GM12865 (cell line): ENCODE measurements at regions not wholly inside any gene's neighbourhood (a gene's known extent, or its start where the extent isn't known, plus 50 kb on each side); places are given as distances from the start of the nearest gene placed in this dataset.

Experiments used
- DNase-seq: peaks from one replicate; pipeline ENCODE4 v3.0.0; 2010; ENCODE audit warnings: low read depth
- H3K4me3 ChIP-seq: 2 replicates; pipeline ENCODE4 v1.5.1; 2011; ENCODE audit warnings: mild to moderate bottlenecking, low read depth, low read length, control low read depth
- CTCF ChIP-seq: IDR thresholded peaks from 2 replicates; pipeline ENCODE4 v1.5.1; 2011; ENCODE audit warnings: low read length, control low read depth, low read depth, inconsistent platforms; ENCODE audit not compliant: insufficient read depth; ENCODE audit errors: missing control alignments

DNA sequence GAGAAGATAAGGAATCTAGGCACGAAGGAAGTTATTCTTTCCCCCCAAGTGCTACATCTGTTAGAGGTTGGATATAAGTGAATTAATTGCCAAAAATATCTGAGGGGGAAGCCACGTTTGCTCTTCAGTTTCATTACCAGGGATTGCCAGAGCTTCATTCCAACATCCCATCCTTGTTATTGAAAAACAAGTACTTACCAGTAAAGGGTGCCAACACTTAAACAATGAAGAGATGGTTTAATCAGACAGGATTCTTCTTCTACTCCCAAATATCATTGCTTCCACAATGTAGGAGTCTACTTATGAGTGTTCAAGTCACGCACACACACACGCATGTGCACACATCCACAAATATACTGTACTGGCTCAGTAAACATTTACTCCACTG is 312.4 kb downstream of the RPAP3 start:
- DNase-seq, result no peak
- no peak overlapping the region for H3K4me3 ChIP-seq

GRCh38 chr12:47391566-47391965 is 311.8 kb upstream of the AMIGO2 start:
- TF ChIP-seq CTCF, result no peak
- no peak overlapping the region for H3K4me3 ChIP-seq
- peak; percentile 3 for DNase-seq

More for the DNA sequence above, 312.4 kb downstream of the RPAP3 start:
- TF ChIP-seq CTCF, result no peak

GRCh38 chr12:47388712-47389111 is 309.0 kb upstream of the AMIGO2 start:
- TF ChIP-seq CTCF, result no peak
- no peak for DNase-seq

GRCh38 chr12:47387994-47388393 is 308.2 kb upstream of the AMIGO2 start:
- H3K4me3 ChIP-seq, result no peak overlapping the region
- no peak for TF ChIP-seq CTCF
- DNase-seq, result no peak

More at GRCh38 chr12:47388712-47389111, 309.0 kb upstream of the AMIGO2 start:
- H3K4me3 ChIP-seq, result no peak overlapping the region

- H3K4me3 ChIP-seq, result no peak overlapping the region
- TF ChIP-seq CTCF, result no peak
- DNase-seq, result no peak
Measured at GRCh38 chr12:47385653-47386052, 305.9 kb upstream of the AMIGO2 start.

DNA sequence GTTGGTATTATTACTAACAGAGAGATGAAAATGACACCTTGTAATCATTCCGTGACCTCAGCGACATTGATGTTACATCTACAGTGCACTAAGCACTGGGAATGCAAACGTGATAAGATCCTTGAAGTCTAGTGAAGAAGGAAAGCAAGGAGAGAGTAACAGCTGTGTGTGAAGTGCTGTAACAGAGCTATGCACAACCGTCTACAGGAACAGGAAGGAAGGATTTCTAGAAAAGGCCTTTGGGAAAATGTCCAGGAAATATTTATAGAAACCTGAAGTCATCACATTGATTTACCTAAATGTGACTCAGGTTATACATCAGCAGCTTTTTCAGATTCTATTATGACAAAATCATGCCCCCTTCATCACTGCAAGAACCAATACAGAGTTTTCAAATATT is 304.2 kb upstream of the AMIGO2 start:
- no peak overlapping the region for H3K4me3 ChIP-seq
- DNase-seq, result no peak
- TF ChIP-seq CTCF, result no peak

- H3K4me3 ChIP-seq, result no peak overlapping the region
- TF ChIP-seq CTCF, result no peak
- no peak for DNase-seq
Measured at GRCh38 chr12:47382305-47382704, 302.5 kb upstream of the AMIGO2 start.
